Esophagus squamous epithelium (tissue), 5 donors: ENCODE measurements at regions not wholly inside any gene's neighbourhood (a gene's known extent, or its start where the extent isn't known, plus 50 kb on each side); places are given as distances from the start of the nearest gene placed in this dataset.

Experiments used
- DNase-seq: peaks from one replicate; lab custom pipeline; 2025; lab: John Stamatoyannopoulos, UW
- H3K27ac ChIP-seq, 4 donors: fragments of 200-600 bp; sonication (generic); one replicate each; pipeline ENCODE4 v1.5.1; 2016 to 2019; ENCODE audit warnings: mild to moderate bottlenecking in 1 of 4
- H3K27me3 ChIP-seq, 4 donors: fragments of 200-600 bp; sonication (generic); 1 replicate in 3 of 4; 2 replicates in 1 of 4; pipeline versions ENCODE4 v1.5.1 to v1.6.0; 2017 to 2021; ENCODE audit warnings: antibody characterized with exemption in 1 of 4
- H3K36me3 ChIP-seq, 3 donors: fragments of 200-600 bp; sonication (generic); one replicate each; pipeline ENCODE4 v1.5.1; 2016 to 2019
- H3K4me1 ChIP-seq, 3 donors: fragments of 200-600 bp; sonication (generic); one replicate each; pipeline ENCODE4 v1.5.1; 2017 to 2019
- H3K4me3 ChIP-seq, 4 donors: fragments of 200-600 bp; sonication (generic); 1 replicate in 3 of 4; 2 replicates in 1 of 4; pipeline ENCODE4 v1.5.1; 2016 to 2019; ENCODE audit warnings: mild to moderate bottlenecking in 2 of 4, moderate library complexity in 1 of 4
- H3K9me3 ChIP-seq, 3 donors: fragments of 200-600 bp; sonication (generic); one replicate each; pipeline ENCODE4 v1.5.1; 2016 to 2019
- POLR2A ChIP-seq, 4 donors: fragments of 450-650 bp; IDR thresholded peaks; one replicate each; pipeline ENCODE4 v1.6.1; 2017; ENCODE audit warnings: antibody characterized with exemption in 4 of 4, mild to moderate bottlenecking in 4 of 4, moderate library complexity in 3 of 4
- WGBS, 2 donors: methylation state at CpG; one replicate each; pipeline ENCODE4 v1.1.5; 2018; 5-methylcytosine and 5-hydroxymethylcytosine counted together
- intact Hi-C: fragments of 100-400 bp; cut with DNase I; formaldehyde crosslinking; loops from one replicate; pipeline ENCODE4 v1.15.0; 2022
- TF ChIP-seq, protein P1 (sequence below), 6 experiments: fragments of 450-650 bp in 4 of 6; fragments of 200-600 bp in 2 of 6; sonication (generic) in 2 of 6; IDR thresholded peaks; one replicate each; pipeline ENCODE4 v1.5.1; 2016 to 2019; ENCODE audit warnings: antibody characterized with exemption in 6 of 6, mild to moderate bottlenecking in 4 of 6, moderate library complexity in 4 of 6
- donor health status: DM: yes; HTN: yes; CAD: no.

- no peak overlapping the region for H3K4me3 ChIP-seq
- H3K9me3 ChIP-seq: no peaks in the 10 kb centered on the region
- no peak for DNase-seq
- no peak overlapping the region for H3K27ac ChIP-seq
- H3K4me1 ChIP-seq: no peaks in the 10 kb centered on the region
- no peak for TF ChIP-seq POLR2A (IDR thresholded peaks at IDR 0.05)
- TF ChIP-seq, protein P1, sequence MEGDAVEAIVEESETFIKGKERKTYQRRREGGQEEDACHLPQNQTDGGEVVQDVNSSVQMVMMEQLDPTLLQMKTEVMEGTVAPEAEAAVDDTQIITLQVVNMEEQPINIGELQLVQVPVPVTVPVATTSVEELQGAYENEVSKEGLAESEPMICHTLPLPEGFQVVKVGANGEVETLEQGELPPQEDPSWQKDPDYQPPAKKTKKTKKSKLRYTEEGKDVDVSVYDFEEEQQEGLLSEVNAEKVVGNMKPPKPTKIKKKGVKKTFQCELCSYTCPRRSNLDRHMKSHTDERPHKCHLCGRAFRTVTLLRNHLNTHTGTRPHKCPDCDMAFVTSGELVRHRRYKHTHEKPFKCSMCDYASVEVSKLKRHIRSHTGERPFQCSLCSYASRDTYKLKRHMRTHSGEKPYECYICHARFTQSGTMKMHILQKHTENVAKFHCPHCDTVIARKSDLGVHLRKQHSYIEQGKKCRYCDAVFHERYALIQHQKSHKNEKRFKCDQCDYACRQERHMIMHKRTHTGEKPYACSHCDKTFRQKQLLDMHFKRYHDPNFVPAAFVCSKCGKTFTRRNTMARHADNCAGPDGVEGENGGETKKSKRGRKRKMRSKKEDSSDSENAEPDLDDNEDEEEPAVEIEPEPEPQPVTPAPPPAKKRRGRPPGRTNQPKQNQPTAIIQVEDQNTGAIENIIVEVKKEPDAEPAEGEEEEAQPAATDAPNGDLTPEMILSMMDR (IDR thresholded peaks at IDR 0.05): no peak
- WGBS, 2 donors: 79 to 83% methylated on average over 8 of the region's 8 CpGs
- intact Hi-C loops: no loop called here
- no peaks in the 10 kb centered on the region for H3K27me3 ChIP-seq
- no peaks in the 10 kb centered on the region for H3K36me3 ChIP-seq
These were observed 395.4 kb upstream of the WWC1 start for GRCh38 chr5:167895899-167896659.

- TF ChIP-seq, protein P1 (IDR thresholded peaks at IDR 0.05): no peak
- TF ChIP-seq POLR2A (IDR thresholded peaks at IDR 0.05): no peak
- Histone ChIP-seq H3K4me1 (no peaks in the 10 kb centered on the region), H3K36me3 (no peaks in the 10 kb centered on the region), H3K4me3 (no peak overlapping the region), H3K27me3 (no peaks in the 10 kb centered on the region), H3K27ac (no peak overlapping the region), H3K9me3 (no peaks in the 10 kb centered on the region)
- intact Hi-C loops: no loop called here
- no peak for DNase-seq
- WGBS, 2 donors: 83% methylated on average over 10 of the region's 10 CpGs
These were observed 394.6 kb upstream of the WWC1 start for GRCh38 chr5:167896814-167897213.

DNA sequence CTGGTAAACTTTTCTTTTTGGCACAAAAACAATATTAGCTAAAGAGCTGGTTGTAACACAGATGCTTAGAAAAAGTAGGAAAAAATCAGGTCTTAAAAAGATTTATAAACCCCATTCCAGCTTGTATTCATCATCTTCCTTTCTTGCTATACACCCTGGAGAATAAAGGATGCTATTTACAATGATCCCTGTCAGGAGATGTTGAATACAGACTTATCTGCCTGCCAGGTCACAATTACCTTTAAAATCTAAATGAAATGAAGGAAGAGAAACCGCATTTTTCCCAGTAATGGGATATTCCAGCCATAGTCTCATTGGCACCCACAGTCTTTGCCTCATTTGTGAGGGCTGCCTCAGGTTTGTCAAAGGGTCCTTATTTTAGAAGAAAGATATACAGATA lies 394.1 kb upstream of the WWC1 start:
- Histone ChIP-seq H3K4me3 (no peak overlapping the region), H3K4me1 (no peaks in the 10 kb centered on the region), H3K9me3 (no peaks in the 10 kb centered on the region), H3K27me3 (no peaks in the 10 kb centered on the region), H3K27ac (no peak overlapping the region), H3K36me3 (no peaks in the 10 kb centered on the region)
- intact Hi-C loops: no loop called here
- 88 to 91% methylated on average over 1 of the region's 1 CpG for WGBS, 2 donors
- no peak for DNase-seq
- no peak for TF ChIP-seq POLR2A (IDR thresholded peaks at IDR 0.05)
- TF ChIP-seq, protein P1 (IDR thresholded peaks at IDR 0.05): no peak

GRCh38 chr5:167898361-167899042 lies 392.9 kb upstream of the WWC1 start:
- H3K27ac ChIP-seq: no peak overlapping the region
- TF ChIP-seq POLR2A (IDR thresholded peaks at IDR 0.05): no peak
- TF ChIP-seq, protein P1 (IDR thresholded peaks at IDR 0.05): no peak
- no peaks in the 10 kb centered on the region for H3K4me1 ChIP-seq
- H3K36me3 ChIP-seq: no peaks in the 10 kb centered on the region
- intact Hi-C loops: no loop called here
- 71 to 74% methylated on average over 5 to 6 of the region's 6 CpGs for WGBS, 2 donors
- no peaks in the 10 kb centered on the region for H3K27me3 ChIP-seq
- no peak for DNase-seq
- no peaks in the 10 kb centered on the region for H3K9me3 ChIP-seq
- no peak overlapping the region for H3K4me3 ChIP-seq

- 73 to 91% methylated on average over 8 of the region's 8 CpGs for WGBS, 2 donors
- no peaks in the 10 kb centered on the region for H3K36me3 ChIP-seq
These were observed 391.9 kb upstream of the WWC1 start for GRCh38 chr5:167899490-167900070.

More at GRCh38 chr5:167899490-167900070, 391.9 kb upstream of the WWC1 start:
- H3K27me3 ChIP-seq: no peaks in the 10 kb centered on the region
- no peaks in the 10 kb centered on the region for H3K9me3 ChIP-seq
- H3K4me3 ChIP-seq: no peak overlapping the region
- no peaks in the 10 kb centered on the region for H3K4me1 ChIP-seq
- intact Hi-C loops: no loop called here
- DNase-seq: no peak
- TF ChIP-seq, protein P1 (IDR thresholded peaks at IDR 0.05): no peak
- TF ChIP-seq POLR2A (IDR thresholded peaks at IDR 0.05): no peak
- H3K27ac ChIP-seq: no peak overlapping the region
